ENCODE measurements at regions not wholly inside any gene's neighbourhood (a gene's known extent, or its start where the extent isn't known, plus 50 kb on each side); places are given as distances from the start of the nearest gene placed in this dataset.
A peak's percentile ranks its signal among the peaks of the same experiment; 100 is the strongest.

DNA sequence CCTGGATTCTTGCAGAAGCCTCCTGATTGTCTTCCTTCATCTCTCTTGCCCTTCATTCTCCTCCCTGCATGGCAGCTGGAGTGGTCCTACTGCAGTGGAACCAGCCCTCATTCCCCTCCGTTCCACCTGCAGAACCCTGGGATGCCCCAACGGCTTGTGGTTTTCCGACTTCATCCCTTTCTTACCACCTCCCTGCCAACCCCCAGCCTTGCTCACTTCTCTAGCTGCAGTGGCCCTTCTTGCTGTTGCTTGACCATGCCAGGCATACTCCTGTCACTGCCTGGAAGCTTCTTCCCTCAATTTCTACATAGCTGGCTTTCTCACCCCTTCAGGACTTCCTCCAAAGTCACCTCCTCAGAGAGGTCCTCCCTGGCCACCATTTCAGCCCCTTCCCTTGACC is 123.3 kb downstream of the BEGAIN start:
- POLR2A ChIA-PET, result no interaction called here
- no peaks in the 10 kb centered on the region for H3K9me3 Mint-ChIP-seq
- no peak overlapping the region for H3K27ac Mint-ChIP-seq
- ATAC-seq (ENCODE audit: low read depth) (no peak), DNase-seq (no peak)
- H3K27me3 Mint-ChIP-seq, result peaks cover 2% of the 10 kb centered on the region
- H3K4me1 Mint-ChIP-seq, result peaks cover 2% of the 10 kb centered on the region
- H3K36me3 Mint-ChIP-seq, result no peaks in the 10 kb centered on the region
- no peak overlapping the region for H3K4me3 Mint-ChIP-seq

GRCh38 chr14:100466111-100466856 is 120.9 kb downstream of the BEGAIN start:
- ATAC-seq (ENCODE audit: low read depth), result no peak
- no peak for DNase-seq
- no peaks in the 10 kb centered on the region for H3K9me3 Mint-ChIP-seq
- H3K4me3 Mint-ChIP-seq, result no peak overlapping the region
- no peaks in the 10 kb centered on the region for H3K36me3 Mint-ChIP-seq
- no peak overlapping the region for H3K27ac Mint-ChIP-seq
- peaks cover 2% of the 10 kb centered on the region for H3K27me3 Mint-ChIP-seq
- H3K4me1 Mint-ChIP-seq, result peaks cover 6% of the 10 kb centered on the region
- POLR2A ChIA-PET, result no interaction called here

- Mint-ChIP-seq H3K4me3 (no peak overlapping the region), H3K4me1 (peaks cover 6% of the 10 kb centered on the region), H3K27me3 (peaks cover 2% of the 10 kb centered on the region), H3K27ac (no peak overlapping the region), H3K36me3 (no peaks in the 10 kb centered on the region), H3K9me3 (no peaks in the 10 kb centered on the region)
- POLR2A ChIA-PET, result no interaction called here
- ATAC-seq (ENCODE audit: low read depth), result no peak
- no peak for DNase-seq
These were observed 120.0 kb downstream of the BEGAIN start for GRCh38 chr14:100467046-100467750.

GRCh38 chr14:100467939-100468338 is 119.3 kb downstream of the BEGAIN start:
- H3K9me3 Mint-ChIP-seq, result no peaks in the 10 kb centered on the region
- DNase-seq (no peak), ATAC-seq (ENCODE audit: low read depth) (no peak)
- H3K4me3 Mint-ChIP-seq, result no peak overlapping the region
- no peaks in the 10 kb centered on the region for H3K36me3 Mint-ChIP-seq
- peaks cover 6% of the 10 kb centered on the region for H3K4me1 Mint-ChIP-seq
- POLR2A ChIA-PET, result no interaction called here
- no peak overlapping the region for H3K27ac Mint-ChIP-seq
- H3K27me3 Mint-ChIP-seq, result no peaks in the 10 kb centered on the region

DNA sequence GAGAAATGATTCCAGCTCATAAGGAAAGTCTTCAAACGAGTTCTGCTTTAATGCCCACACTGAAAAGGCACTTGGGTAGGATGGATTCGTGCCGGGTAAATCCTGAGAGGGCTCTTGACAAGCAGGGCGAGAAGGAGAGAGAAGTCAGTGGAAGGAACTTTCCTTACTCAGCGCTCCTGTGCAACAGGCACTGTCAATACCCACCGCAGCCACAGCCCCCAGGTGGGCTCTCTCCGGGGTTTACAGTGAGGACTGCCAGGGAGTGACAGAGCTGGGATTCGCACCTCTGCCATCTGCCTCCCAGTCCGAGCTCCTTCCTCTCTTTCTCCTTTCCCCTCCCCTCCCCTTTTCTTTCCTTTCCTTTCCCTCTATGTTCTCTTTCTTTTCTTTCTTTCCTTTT is 118.7 kb downstream of the BEGAIN start:
- no peaks in the 10 kb centered on the region for H3K27me3 Mint-ChIP-seq
- H3K9me3 Mint-ChIP-seq, result no peaks in the 10 kb centered on the region
- DNase-seq (no peak), ATAC-seq (ENCODE audit: low read depth) (no peak)
- POLR2A ChIA-PET, result no interaction called here
- no peak overlapping the region for H3K4me3 Mint-ChIP-seq
- no peaks in the 10 kb centered on the region for H3K36me3 Mint-ChIP-seq
- H3K27ac Mint-ChIP-seq, result no peak overlapping the region
- H3K4me1 Mint-ChIP-seq, result peaks cover 6% of the 10 kb centered on the region

DNA sequence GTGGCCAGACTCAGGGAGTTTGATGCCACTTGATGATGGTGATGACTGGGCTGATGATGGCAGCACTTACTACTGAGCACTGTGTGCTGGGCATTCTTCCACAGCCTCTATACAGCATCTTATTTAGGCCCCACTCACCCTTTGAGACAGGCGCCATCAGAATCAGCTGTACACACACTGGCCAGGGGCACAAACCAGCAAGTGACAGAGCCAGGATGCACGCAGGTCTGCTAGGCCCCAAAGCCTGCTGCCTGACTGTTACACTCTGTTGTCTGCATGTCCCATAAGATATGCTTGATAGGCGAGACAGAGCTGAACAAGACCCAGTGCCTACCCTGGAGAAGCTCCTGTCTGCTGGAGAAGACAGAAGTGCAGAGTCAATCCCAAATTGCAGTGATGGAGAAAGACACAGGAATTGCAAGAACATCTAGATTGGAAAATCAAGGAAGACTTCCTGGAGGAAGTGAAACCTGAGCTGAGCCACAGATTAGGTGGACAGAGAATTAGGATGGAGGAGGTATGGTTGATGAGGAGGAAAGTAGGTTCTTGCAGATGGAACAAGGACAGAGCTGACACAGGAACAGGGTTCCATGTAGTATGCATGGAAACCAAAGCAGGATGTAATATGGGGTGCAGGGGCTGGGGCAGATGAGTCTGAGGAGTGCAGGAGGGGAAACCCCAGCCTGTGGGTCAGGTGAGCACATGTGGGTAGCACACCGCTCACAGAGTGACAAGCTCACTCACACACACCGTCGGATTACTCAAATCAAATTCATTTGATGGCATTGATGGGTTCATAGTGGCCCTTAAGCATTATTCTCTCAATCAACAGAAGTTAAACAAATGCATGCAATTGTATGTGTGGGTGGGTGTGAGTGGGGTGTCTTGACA is 117.3 kb downstream of the BEGAIN start:
- Mint-ChIP-seq H3K4me3 (no peak overlapping the region), H3K9me3 (no peaks in the 10 kb centered on the region), H3K27ac (no peak overlapping the region), H3K36me3 (no peaks in the 10 kb centered on the region), H3K27me3 (no peaks in the 10 kb centered on the region), H3K4me1 (peaks cover 4% of the 10 kb centered on the region)
- peak; percentile 68 for ATAC-seq (ENCODE audit: low read depth)
- POLR2A ChIA-PET, result no interaction called here
- DNase-seq, result no peak

GRCh38 chr14:100470523-100470897 is 116.7 kb downstream of the BEGAIN start:
- no peak for ATAC-seq (ENCODE audit: low read depth)
- no peak overlapping the region for H3K27ac Mint-ChIP-seq

DNA sequence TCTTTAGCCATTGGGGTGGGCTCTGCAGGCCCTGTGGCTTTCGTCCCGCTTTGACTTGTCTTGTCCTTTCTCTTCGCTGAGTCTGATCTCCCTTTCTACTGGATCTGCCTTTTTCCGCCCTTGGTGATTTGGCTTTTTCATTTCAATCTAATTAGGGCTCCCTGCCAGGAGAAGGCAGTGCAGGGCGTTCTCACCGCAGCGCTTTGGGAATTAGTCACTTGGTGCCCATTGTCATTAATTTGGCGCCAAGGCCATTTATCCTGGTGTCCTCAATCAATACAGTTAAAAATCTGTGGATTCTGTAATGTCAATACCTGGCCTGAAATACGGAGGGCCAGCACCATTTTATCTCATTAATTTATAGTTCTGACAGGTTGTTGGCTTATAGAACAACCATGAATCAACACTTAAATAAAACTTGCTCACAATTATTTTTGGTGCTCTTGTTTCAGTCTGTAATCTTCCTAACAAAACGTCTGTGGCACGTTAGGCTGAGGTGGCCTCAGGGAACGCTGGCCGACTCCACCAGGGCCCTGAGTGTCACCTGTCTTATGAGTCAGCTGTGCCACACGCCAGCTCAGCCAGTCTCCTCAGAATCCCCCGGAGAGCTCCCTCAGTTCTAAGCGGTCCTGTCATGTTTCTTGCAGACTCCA is 115.7 kb downstream of the BEGAIN start:
- H3K4me1 Mint-ChIP-seq, result peaks cover 4% of the 10 kb centered on the region

More at GRCh38 chr14:100470523-100470897, 116.7 kb downstream of the BEGAIN start:
- Mint-ChIP-seq H3K4me1 (peaks cover 4% of the 10 kb centered on the region), H3K36me3 (no peaks in the 10 kb centered on the region), H3K27me3 (no peaks in the 10 kb centered on the region), H3K4me3 (no peak overlapping the region), H3K9me3 (no peaks in the 10 kb centered on the region)
- POLR2A ChIA-PET, result no interaction called here
- DNase-seq, result no peak

GRCh38 chr14:100472094-100472455 is 115.1 kb downstream of the BEGAIN start:
- H3K4me1 Mint-ChIP-seq, result peaks cover 4% of the 10 kb centered on the region
- ATAC-seq (ENCODE audit: low read depth), result no peak
- no peaks in the 10 kb centered on the region for H3K36me3 Mint-ChIP-seq
- no peaks in the 10 kb centered on the region for H3K27me3 Mint-ChIP-seq
- POLR2A ChIA-PET, result no interaction called here
- H3K27ac Mint-ChIP-seq, result no peak overlapping the region
- H3K4me3 Mint-ChIP-seq, result no peak overlapping the region
- no peaks in the 10 kb centered on the region for H3K9me3 Mint-ChIP-seq
- DNase-seq, result no peak

More for the DNA sequence above, 115.7 kb downstream of the BEGAIN start:
- no peaks in the 10 kb centered on the region for H3K9me3 Mint-ChIP-seq
- H3K27ac Mint-ChIP-seq, result no peak overlapping the region
- DNase-seq, result no peak
- H3K36me3 Mint-ChIP-seq, result no peaks in the 10 kb centered on the region
- POLR2A ChIA-PET, result no interaction called here
- H3K27me3 Mint-ChIP-seq, result no peaks in the 10 kb centered on the region
- no peak overlapping the region for H3K4me3 Mint-ChIP-seq
- ATAC-seq (ENCODE audit: low read depth), result no peak

DNA sequence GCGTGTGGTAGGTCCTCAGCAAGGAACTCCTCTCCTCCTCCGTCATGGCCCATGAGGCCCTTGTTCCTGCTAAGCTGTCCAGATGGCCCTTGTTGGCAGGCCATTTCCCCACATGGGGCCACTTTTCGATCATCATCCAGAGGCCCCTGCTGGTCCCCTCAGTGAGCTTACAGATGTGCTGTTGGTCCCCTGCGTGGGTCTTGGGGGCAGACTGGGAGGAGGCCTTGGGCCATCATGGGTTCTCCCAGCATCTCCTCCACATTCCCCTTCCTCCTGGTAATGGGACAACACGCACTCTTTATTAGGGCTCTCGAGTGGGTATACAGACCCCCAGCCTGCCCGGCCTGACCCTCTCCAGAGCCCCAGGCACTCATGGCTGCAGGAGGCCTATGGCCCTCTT is 114.7 kb downstream of the BEGAIN start:
- H3K27me3 Mint-ChIP-seq, result no peaks in the 10 kb centered on the region
- H3K27ac Mint-ChIP-seq, result no peak overlapping the region
- no peak for DNase-seq
- H3K36me3 Mint-ChIP-seq, result no peaks in the 10 kb centered on the region
- H3K4me1 Mint-ChIP-seq, result peaks cover 4% of the 10 kb centered on the region
- no peak overlapping the region for H3K4me3 Mint-ChIP-seq
- POLR2A ChIA-PET, result no interaction called here
- no peaks in the 10 kb centered on the region for H3K9me3 Mint-ChIP-seq
- no peak for ATAC-seq (ENCODE audit: low read depth)

DNA sequence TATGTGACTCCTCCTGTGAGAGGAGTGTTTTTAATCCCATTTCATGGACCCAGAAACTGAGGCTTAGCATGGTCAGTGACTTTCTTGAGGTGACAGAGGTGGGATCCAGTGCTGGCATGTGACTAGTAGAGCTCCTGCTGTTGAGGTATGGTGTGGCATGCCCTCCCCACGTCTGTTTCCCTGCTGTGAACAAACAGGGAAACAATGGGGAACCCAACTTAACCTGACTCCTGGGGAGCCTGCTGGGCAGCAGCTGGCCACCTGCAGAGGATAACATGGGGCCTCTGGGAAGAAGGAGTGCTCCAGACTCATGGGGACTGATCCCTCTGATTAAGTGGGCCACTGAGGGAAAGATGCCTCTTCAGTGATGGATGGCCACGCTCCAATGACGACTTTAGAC is 114.0 kb downstream of the BEGAIN start:
- ATAC-seq (ENCODE audit: low read depth) (no peak), DNase-seq (no peak)
- Mint-ChIP-seq H3K27me3 (no peaks in the 10 kb centered on the region), H3K4me3 (no peak overlapping the region), H3K9me3 (no peaks in the 10 kb centered on the region), H3K36me3 (no peaks in the 10 kb centered on the region), H3K27ac (no peak overlapping the region), H3K4me1 (peaks cover 4% of the 10 kb centered on the region)
- POLR2A ChIA-PET, result no interaction called here

GRCh38 chr14:100474196-100474595 is 113.0 kb downstream of the BEGAIN start:
- no peak overlapping the region for H3K4me3 Mint-ChIP-seq
- no peak for ATAC-seq (ENCODE audit: low read depth)

GRCh38 chr14:100475268-100475667 is 111.9 kb downstream of the BEGAIN start:
- no peak overlapping the region for H3K4me3 Mint-ChIP-seq
- H3K4me1 Mint-ChIP-seq, result no peaks in the 10 kb centered on the region
- H3K27ac Mint-ChIP-seq, result no peak overlapping the region
- ATAC-seq (ENCODE audit: low read depth) (no peak), DNase-seq (no peak)
- no peaks in the 10 kb centered on the region for H3K9me3 Mint-ChIP-seq
- no peaks in the 10 kb centered on the region for H3K36me3 Mint-ChIP-seq
- POLR2A ChIA-PET, result no interaction called here
- no peaks in the 10 kb centered on the region for H3K27me3 Mint-ChIP-seq

More at GRCh38 chr14:100474196-100474595, 113.0 kb downstream of the BEGAIN start:
- Mint-ChIP-seq H3K36me3 (no peaks in the 10 kb centered on the region), H3K27me3 (no peaks in the 10 kb centered on the region), H3K27ac (no peak overlapping the region), H3K4me1 (peaks cover 4% of the 10 kb centered on the region), H3K9me3 (no peaks in the 10 kb centered on the region)
- DNase-seq, result no peak
- POLR2A ChIA-PET, result no interaction called here

Data from activated naive CD8-positive, alpha-beta T cell treated with anti-CD3 and anti-CD28 coated beads, Interleukin-2, amount 10 ng/mL, durations not matched to agents 7 days and 5 days (primary cell).